Activated B cell treated with CpG ODN at 0.5 μM for 24 hours (primary cell): ENCODE measurements at regions not wholly inside any gene's neighbourhood (a gene's known extent, or its start where the extent isn't known, plus 50 kb on each side); places are given as distances from the start of the nearest gene placed in this dataset.

Source experiments
- ATAC-seq: fragments of 200-7000 bp; cut with Tn5 transposase; one replicate; pipeline ENCODE4 v1.10.0; 2021; ENCODE audit warnings: low read depth, mild to moderate bottlenecking, moderate library complexity
- CTCF ChIA-PET: fragments of 350-600 bp; sonication (Branson Sonifier 250); formaldehyde crosslinking; loops from one replicate; lab custom pipeline; 2021; ENCODE audit warnings: antibody characterized with exemption; lab: Charles Lee
- POLR2A ChIA-PET: fragments of 350-600 bp; sonication (Branson Sonifier 250); formaldehyde crosslinking; loops from one replicate; lab custom pipeline; 2021; ENCODE audit warnings: antibody characterized with exemption; lab: Charles Lee
- DNase-seq: peaks from one replicate; pipeline ENCODE4 v3.0.0; 2022
- H3K27ac Mint-ChIP-seq: one replicate; pipeline ENCODE4 v1.8.0; 2020; ENCODE audit warnings: mixed read lengths
- H3K27me3 Mint-ChIP-seq: one replicate; pipeline ENCODE4 v1.8.0; 2021; ENCODE audit warnings: mixed read lengths
- H3K36me3 Mint-ChIP-seq: one replicate; pipeline ENCODE4 v1.8.0; 2021; ENCODE audit warnings: low read depth, mixed read lengths
- H3K4me1 Mint-ChIP-seq: one replicate; pipeline ENCODE4 v1.8.0; 2021; ENCODE audit warnings: mixed read lengths
- H3K4me3 Mint-ChIP-seq: one replicate; pipeline ENCODE4 v1.8.0; 2020; ENCODE audit warnings: mild to moderate bottlenecking, mixed read lengths
- H3K9me3 Mint-ChIP-seq: one replicate; pipeline ENCODE4 v1.8.0; 2020; ENCODE audit warnings: mixed read lengths
- intact Hi-C: fragments of 100-400 bp; cut with micrococcal nuclease; formaldehyde crosslinking; loops from one replicate; pipeline ENCODE4 v1.15.1; 2024
- TF ChIP-seq, protein P1 (sequence below): fragments of 200-600 bp; IDR thresholded peaks from one replicate; pipeline ENCODE4 v1.8.0; 2022; ENCODE audit warnings: antibody characterized with exemption, mild to moderate bottlenecking

DNA sequence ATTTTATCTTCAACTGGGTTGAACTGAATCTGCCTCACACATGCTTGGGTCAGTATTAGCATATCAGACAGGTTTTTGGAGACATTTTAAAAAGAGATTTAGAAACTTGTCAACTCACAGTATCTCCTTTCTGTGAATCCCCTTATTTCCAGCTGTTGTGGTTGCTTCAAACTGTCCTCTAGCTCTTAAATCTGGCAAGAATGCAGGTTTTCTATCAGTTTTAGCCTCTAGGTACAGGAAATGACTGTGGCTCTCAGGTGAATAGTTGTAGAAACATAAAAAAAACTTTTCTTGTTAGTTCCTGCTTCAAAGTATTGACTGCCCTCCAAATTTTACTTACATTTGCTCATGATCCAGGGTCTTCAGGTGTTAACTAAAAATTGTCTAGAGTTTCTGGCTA, 495.7 kb upstream of the TMPRSS15 start:
- ChIA-PET CTCF (no interaction called here), POLR2A (no interaction called here)
- no peaks in the 10 kb centered on the region for H3K27me3 Mint-ChIP-seq
- no peak for DNase-seq
- H3K36me3 Mint-ChIP-seq, result no peaks in the 10 kb centered on the region
- intact Hi-C loops, result no loop called here
- TF ChIP-seq, protein P1, sequence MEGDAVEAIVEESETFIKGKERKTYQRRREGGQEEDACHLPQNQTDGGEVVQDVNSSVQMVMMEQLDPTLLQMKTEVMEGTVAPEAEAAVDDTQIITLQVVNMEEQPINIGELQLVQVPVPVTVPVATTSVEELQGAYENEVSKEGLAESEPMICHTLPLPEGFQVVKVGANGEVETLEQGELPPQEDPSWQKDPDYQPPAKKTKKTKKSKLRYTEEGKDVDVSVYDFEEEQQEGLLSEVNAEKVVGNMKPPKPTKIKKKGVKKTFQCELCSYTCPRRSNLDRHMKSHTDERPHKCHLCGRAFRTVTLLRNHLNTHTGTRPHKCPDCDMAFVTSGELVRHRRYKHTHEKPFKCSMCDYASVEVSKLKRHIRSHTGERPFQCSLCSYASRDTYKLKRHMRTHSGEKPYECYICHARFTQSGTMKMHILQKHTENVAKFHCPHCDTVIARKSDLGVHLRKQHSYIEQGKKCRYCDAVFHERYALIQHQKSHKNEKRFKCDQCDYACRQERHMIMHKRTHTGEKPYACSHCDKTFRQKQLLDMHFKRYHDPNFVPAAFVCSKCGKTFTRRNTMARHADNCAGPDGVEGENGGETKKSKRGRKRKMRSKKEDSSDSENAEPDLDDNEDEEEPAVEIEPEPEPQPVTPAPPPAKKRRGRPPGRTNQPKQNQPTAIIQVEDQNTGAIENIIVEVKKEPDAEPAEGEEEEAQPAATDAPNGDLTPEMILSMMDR, result no peak
- no peak for ATAC-seq
- no peaks in the 10 kb centered on the region for H3K9me3 Mint-ChIP-seq
- no peak overlapping the region for H3K27ac Mint-ChIP-seq
- no peak overlapping the region for H3K4me3 Mint-ChIP-seq
- no peaks in the 10 kb centered on the region for H3K4me1 Mint-ChIP-seq

GRCh38 chr21:18902660-18903059, 499.1 kb upstream of the TMPRSS15 start:
- CTCF ChIA-PET, result no interaction called here
- H3K36me3 Mint-ChIP-seq, result no peaks in the 10 kb centered on the region
- H3K27me3 Mint-ChIP-seq, result no peaks in the 10 kb centered on the region
- intact Hi-C loops, result no loop called here
- H3K27ac Mint-ChIP-seq, result no peak overlapping the region
- ATAC-seq, result no peak
- DNase-seq, result no peak
- H3K4me3 Mint-ChIP-seq, result no peak overlapping the region
- POLR2A ChIA-PET, result no interaction called here
- TF ChIP-seq, protein P1, result no peak
- H3K9me3 Mint-ChIP-seq, result no peaks in the 10 kb centered on the region
- no peaks in the 10 kb centered on the region for H3K4me1 Mint-ChIP-seq

GRCh38 chr21:18907076-18907475, 503.5 kb upstream of the TMPRSS15 start:
- Mint-ChIP-seq H3K4me3 (no peak overlapping the region), H3K4me1 (no peaks in the 10 kb centered on the region), H3K9me3 (peaks cover 4% of the 10 kb centered on the region), H3K27me3 (no peaks in the 10 kb centered on the region), H3K27ac (no peak overlapping the region), H3K36me3 (no peaks in the 10 kb centered on the region)
- TF ChIP-seq, protein P1, result no peak
- ChIA-PET CTCF (no interaction called here), POLR2A (no interaction called here)
- DNase-seq (no peak), ATAC-seq (no peak)
- intact Hi-C loops, result no loop called here

DNA sequence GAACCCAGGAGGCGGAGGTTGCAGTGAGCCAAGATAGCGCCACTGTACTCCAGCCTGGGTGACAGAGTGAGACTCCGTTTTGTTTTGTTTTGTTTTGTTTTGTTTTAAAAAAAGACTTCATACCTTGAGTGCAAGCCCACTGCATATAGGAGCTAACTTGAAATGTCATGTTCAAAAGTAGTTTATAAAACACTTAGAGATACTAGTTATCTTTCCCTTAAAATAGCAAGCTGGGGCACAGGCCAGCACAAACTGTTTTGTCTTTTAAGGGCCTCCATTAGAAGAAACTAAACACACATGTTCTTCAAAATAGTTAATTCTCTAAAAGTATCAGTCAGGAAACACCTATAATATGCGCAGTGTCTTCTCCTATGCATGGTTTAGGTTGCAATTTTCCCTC, 505.1 kb upstream of the TMPRSS15 start:
- peaks cover 4% of the 10 kb centered on the region for H3K9me3 Mint-ChIP-seq
- no peak overlapping the region for H3K4me3 Mint-ChIP-seq
- H3K4me1 Mint-ChIP-seq, result no peaks in the 10 kb centered on the region
- TF ChIP-seq, protein P1, result no peak
- CTCF ChIA-PET, result no interaction called here
- POLR2A ChIA-PET, result no interaction called here
- no peaks in the 10 kb centered on the region for H3K27me3 Mint-ChIP-seq
- no peak for DNase-seq
- H3K27ac Mint-ChIP-seq, result no peak overlapping the region
- intact Hi-C loops, result no loop called here
- ATAC-seq, result no peak
- H3K36me3 Mint-ChIP-seq, result no peaks in the 10 kb centered on the region

GRCh38 chr21:18913914-18914313, 510.3 kb upstream of the TMPRSS15 start:
- TF ChIP-seq, protein P1, result no peak
- Mint-ChIP-seq H3K27ac (no peak overlapping the region), H3K4me3 (no peak overlapping the region), H3K4me1 (no peaks in the 10 kb centered on the region), H3K9me3 (peaks cover 4% of the 10 kb centered on the region), H3K36me3 (no peaks in the 10 kb centered on the region), H3K27me3 (no peaks in the 10 kb centered on the region)
- ChIA-PET CTCF (no interaction called here), POLR2A (no interaction called here)
- intact Hi-C loops, result no loop called here
- DNase-seq (no peak), ATAC-seq (no peak)
